Right lung (tissue), 2 donors: ENCODE measurements at regions not wholly inside any gene's neighbourhood (a gene's known extent, or its start where the extent isn't known, plus 50 kb on each side); places are given as distances from the start of the nearest gene placed in this dataset.

ENCODE experiments used
- DNase-seq, 2 donors: peaks; one replicate each; pipeline ENCODE4 v3.0.0-alpha.2; 2013

- DNase-seq, result no peak
These were observed 145.8 kb upstream of the SALL3 start for GRCh38 chr18:78833833-78834232.

- DNase-seq, result no peak
These were observed 142.8 kb upstream of the SALL3 start for GRCh38 chr18:78836838-78837237.

DNA sequence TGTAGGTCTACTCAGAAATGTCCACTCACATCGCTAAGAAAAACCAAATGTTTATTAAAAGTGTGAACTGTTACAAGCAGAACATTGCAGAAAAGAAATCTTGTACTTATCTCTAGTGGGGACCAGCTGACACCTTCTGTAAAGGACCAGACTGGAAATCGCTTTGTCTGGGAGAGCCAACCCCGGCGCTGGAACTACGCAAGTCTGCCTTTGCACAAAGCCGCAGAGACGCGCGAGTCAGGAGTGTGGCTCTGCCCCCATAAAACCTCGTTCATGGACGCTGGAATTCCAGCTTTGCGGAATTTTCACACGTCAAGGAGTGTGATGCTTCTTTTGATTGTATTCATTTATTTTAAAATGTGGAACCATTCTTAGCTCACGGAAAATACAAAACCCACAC is 141.9 kb upstream of the SALL3 start:
- DNase-seq, result no peak

GRCh38 chr18:78838183-78838582 is 141.4 kb upstream of the SALL3 start:
- DNase-seq, result no peak

GRCh38 chr18:78849046-78849445 is 130.6 kb upstream of the SALL3 start:
- DNase-seq, result no peak

DNA sequence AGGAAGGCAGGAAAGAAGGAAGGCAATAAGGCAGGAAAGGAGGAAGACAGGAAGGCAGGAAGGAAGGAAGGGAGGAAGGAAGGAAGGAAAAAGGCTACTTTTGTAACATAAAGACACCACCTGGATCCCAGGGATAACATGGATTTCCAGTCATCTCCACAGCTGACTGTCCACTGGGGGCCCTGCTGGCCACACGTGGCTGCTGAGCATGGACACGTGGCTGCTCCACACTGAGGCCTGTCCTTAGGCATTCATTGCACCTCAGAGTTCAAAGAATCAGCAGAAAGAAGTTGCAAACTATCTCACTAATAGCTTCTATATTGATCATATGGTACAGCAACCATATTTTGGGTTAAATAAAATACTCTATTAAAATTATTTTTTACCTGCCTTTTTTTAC is 130.2 kb upstream of the SALL3 start:
- no peak for DNase-seq

DNA sequence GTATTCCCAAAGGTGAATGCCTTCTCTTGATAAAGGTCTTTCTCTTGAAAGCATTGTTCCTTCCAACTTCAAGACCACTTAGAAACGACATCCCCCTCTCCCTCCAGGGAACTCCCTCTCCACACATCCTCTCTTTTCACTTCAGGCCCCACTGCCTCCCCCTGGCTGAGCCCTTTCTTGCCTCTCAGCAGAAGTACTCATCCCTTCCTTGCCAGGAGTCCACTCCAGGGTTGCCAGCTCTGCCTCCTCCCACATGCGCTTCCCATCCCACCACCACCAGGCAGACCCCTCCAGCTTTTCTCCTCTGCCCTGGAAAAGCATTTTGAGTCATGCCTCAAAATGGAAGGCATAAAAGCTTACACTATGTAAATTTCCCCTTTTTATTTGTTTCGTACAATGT is 126.3 kb upstream of the SALL3 start:
- DNase-seq, result no peak

GRCh38 chr18:78855188-78855587 is 124.4 kb upstream of the SALL3 start:
- DNase-seq, result no peak

DNA sequence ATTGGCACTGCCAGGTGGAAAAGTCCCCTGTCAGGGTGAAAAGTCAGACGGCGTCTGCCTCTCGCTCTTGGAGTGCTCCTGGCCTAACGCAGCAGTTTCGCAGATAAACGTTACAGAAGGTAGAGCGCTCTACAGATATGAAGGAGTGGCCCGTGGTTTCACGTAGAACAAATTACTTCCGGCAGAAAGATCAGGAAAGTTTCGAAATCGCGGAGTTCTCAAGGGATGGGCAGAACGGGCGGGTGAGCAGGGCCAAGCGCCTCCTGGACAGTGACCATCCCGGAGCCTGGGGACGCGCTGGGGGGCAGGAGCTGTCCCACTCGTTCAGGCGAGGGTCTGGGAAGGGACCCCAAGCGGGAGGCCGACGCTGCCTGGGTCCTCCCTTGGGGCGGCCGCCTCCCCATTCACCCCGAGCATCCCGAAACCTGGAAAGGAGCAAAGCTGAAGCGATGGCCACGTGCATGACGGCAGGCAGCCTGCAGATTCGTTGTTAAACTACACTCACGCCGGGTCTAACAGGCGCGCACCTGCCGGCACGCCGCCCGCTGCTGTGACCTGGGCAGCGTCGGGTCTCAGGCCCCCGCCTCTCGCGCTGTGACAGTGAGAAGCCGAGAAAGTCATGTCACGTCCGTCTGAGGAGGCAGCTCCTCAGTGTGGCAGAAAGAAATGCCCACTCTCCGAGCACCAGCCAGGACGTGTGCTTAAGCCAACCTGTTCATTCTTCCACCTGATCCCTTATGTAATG is 122.9 kb upstream of the SALL3 start:
- DNase-seq, result no peak

- no peak for DNase-seq
These were observed 122.1 kb upstream of the SALL3 start for GRCh38 chr18:78857314-78858150.

- no peak for DNase-seq
These were observed 119.9 kb upstream of the SALL3 start for GRCh38 chr18:78859686-78860085.

- DNase-seq, result no peak
These were observed 119.5 kb upstream of the SALL3 start for GRCh38 chr18:78860117-78860516.

DNA sequence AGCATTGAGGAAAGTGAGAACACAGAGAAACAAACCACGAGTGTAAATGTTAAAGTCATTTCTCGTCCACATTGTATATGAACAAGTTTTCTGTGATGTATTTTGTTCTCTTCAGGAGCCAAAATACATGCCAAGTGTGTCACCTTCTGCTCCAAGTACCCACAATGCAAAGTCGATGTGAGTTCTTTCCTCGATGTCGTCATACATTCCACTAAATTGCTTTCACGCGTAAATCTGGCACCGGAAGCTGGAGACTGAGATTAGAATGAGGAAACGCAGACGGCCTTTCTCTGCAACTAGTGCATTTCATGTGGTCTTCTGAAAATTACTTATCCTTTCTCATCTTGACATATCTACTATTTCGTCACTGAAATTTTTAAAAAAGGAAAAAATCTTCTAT is 118.5 kb upstream of the SALL3 start:
- DNase-seq, result peak; percentile 55 to 65

GRCh38 chr18:78861706-78862105 is 117.9 kb upstream of the SALL3 start:
- DNase-seq, result no peak

DNA sequence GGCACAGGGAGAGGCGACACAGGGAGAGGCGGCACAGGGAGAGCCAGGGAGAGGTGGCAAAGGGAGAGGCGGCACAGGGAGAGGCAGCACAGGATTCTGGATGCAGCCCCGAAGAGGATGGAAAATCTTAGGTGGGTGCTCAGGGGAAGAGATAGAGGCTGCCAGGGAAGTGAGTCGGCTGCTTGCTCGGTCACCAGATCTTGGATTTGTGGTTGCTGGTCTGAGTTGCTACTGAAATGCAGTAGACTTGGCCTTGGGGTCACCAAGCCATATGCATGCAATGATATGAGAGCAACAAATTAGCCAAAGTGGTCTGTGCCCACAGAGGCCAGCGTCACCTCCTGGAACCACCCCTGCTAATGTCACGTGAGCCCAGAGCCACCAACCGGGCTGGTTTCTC is 117.2 kb upstream of the SALL3 start:
- DNase-seq, result no peak

GRCh38 chr18:78865056-78865598 is 114.5 kb upstream of the SALL3 start:
- DNase-seq, result no peak

- DNase-seq, result no peak
These were observed 113.8 kb upstream of the SALL3 start for GRCh38 chr18:78865771-78866310.

DNA sequence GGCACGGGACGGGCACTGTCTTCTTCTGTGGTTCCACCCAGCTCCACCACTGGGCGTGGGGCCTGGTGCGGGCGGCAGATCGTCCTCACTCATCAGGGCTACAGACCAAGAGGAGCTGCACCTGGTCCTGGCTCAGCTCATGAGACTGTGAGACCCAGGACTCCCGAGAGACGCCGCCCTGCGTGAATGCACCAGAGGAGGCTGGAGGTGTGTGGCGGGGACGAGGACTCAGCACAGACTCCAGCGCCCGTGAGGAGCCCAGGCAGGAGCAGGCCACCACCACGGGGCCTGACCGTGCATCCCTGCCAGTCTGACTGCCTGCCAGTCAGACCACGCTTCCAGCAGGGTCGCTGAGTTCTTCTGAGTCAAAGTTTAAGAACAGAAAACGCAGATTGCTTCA is 112.5 kb upstream of the SALL3 start:
- DNase-seq, result no peak

DNA sequence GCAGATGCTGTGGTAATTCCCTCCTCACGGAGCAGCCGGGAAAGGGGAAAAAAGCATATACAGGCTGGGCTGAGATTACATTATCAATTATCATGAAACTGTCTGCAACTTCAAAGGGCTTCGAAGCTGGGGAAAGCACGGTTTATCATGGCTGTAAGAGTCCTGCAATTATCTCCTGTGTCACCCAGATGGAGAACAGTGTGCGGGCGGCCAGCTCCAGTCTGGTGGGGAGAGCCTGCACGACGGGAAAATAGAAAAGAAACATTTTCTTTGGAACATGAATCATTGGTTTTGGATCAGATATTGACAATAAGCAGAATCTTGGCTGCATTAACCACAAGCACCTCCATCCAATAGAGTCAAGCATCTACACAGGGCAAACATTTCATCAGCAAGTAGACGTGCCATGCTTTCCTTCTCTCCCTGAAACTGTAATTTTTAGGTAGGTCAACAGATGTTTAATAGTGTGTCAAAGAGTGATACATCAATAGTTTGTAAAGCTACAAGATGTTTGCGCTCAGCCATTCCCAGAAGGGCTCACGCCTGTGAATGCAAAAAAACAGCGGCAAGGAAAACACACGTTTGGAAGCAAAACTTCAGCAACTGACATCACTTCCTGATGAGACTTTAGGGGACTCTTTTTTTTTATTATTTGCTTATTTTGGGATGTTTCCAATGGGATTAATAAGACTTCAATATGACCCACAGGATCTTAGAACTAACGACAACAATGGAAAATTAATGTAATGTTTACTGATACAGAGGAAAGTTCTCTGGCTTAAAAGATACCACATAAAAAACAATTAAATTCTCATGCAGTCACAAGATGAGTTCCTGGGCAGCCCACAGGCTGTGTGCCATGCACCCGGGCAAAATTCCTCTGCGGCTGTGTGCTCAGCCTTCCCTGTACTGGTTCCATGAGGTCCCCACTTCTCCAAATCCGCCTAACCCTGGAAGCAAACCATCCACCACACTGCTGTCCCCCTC is 111.0 kb upstream of the SALL3 start:
- DNase-seq, result no peak

- DNase-seq, result no peak
These were observed 108.0 kb upstream of the SALL3 start for GRCh38 chr18:78871618-78872017.

DNA sequence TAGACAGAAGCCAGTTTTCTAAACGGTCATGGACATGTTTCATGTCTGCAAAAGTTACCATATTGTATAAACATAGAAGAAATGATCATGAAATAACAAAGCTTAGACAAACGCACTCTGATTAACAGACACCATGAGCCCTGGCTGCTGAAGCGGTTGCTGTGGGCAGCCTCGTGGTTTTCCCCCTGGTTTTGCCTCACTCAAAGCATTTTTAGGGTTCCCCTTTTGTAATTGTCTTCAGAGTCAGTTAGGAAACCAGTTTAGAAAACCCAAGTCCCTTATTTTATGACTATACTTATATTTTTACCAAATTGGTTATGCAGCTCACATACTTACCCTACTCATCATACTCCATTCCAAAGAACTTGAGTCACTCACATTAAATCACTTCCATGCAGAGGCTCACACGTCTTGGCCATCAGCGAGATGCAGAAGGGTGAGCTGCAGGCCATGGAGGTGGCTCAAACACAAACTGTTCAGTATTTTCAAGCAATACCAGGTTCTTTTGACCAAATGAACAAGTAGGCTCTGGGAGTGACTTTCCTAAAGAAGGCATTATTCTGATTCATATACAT is 105.6 kb upstream of the SALL3 start:
- no peak for DNase-seq
